GM19025 (cell line): ENCODE measurements at regions not wholly inside any gene's neighbourhood (a gene's known extent, or its start where the extent isn't known, plus 50 kb on each side); places are given as distances from the start of the nearest gene placed in this dataset.

ENCODE experiments used
- ATAC-seq: cut with Tn5 transposase; IDR thresholded peaks from one replicate; pipeline ENCODE4 v1.9.1; 2021; ENCODE audit warnings: mild to moderate bottlenecking, low read depth, moderate library complexity; ENCODE audit not compliant: unreplicated experiment

- no peak for ATAC-seq
Observed at GRCh38 chr15:35320158-35320780, 225.7 kb downstream of the DPH6 start.

- ATAC-seq, result no peak
Observed at GRCh38 chr15:35319354-35319753, 226.6 kb downstream of the DPH6 start.

GRCh38 chr15:35317217-35317616 lies 228.7 kb downstream of the DPH6 start:
- no peak for ATAC-seq

- ATAC-seq, result no peak
Observed at GRCh38 chr15:35312344-35312743, 227.2 kb upstream of the NANOGP8 start.

- no peak for ATAC-seq
Observed at GRCh38 chr15:35311615-35312014, 226.5 kb upstream of the NANOGP8 start.

GRCh38 chr15:35309886-35310285 lies 224.8 kb upstream of the NANOGP8 start:
- no peak for ATAC-seq

- ATAC-seq, result no peak
Observed at GRCh38 chr15:35308802-35309201, 223.7 kb upstream of the NANOGP8 start.

GRCh38 chr15:35307676-35308075 lies 222.6 kb upstream of the NANOGP8 start:
- no peak for ATAC-seq

- ATAC-seq, result no peak
Observed at GRCh38 chr15:35307026-35307425, 221.9 kb upstream of the NANOGP8 start.

GRCh38 chr15:35306361-35306981 lies 221.4 kb upstream of the NANOGP8 start:
- ATAC-seq, result no peak

GRCh38 chr15:35305946-35306345 lies 220.9 kb upstream of the NANOGP8 start:
- ATAC-seq, result no peak

- ATAC-seq, result no peak
Observed at GRCh38 chr15:35305031-35305550, 220.0 kb upstream of the NANOGP8 start.

- no peak for ATAC-seq
Observed at GRCh38 chr15:35304389-35304788, 219.3 kb upstream of the NANOGP8 start.

- no peak for ATAC-seq
Observed at GRCh38 chr15:35302334-35302733, 217.2 kb upstream of the NANOGP8 start.

GRCh38 chr15:35301088-35301487 lies 216.0 kb upstream of the NANOGP8 start:
- ATAC-seq, result no peak

- ATAC-seq, result no peak
Observed at GRCh38 chr15:35299059-35299735, 214.1 kb upstream of the NANOGP8 start.

GRCh38 chr15:35298509-35298908 lies 213.4 kb upstream of the NANOGP8 start:
- no peak for ATAC-seq

GRCh38 chr15:35293353-35294130 lies 208.4 kb upstream of the NANOGP8 start:
- no peak for ATAC-seq

- no peak for ATAC-seq
Observed at GRCh38 chr15:35290301-35290721, 205.2 kb upstream of the NANOGP8 start.

- no peak for ATAC-seq
Observed at GRCh38 chr15:35289024-35289617, 204.0 kb upstream of the NANOGP8 start.
